K562 (cell line): ENCODE measurements at regions not wholly inside any gene's neighbourhood (a gene's known extent, or its start where the extent isn't known, plus 50 kb on each side); places are given as distances from the start of the nearest gene placed in this dataset.

ENCODE experiments used
- ATAC-seq: fragments of 200-7000 bp; cut with Tn5 transposase; 3 replicates; pipeline ENCODE4 v1.9.1; 2020; ENCODE audit warnings: moderate library complexity
- BruUV-seq: library from RNA; stranded (reverse); fragments of 400-500 nt; replicated peaks from 2 replicates; lab custom pipeline; 2021; lab: Mats Ljungman, UMichigan
- CTCF ChIA-PET: fragments of 300-600 bp; formaldehyde crosslinking; extraction: SDS; loops from one replicate; lab custom pipeline; 2021; ENCODE audit warnings: low intra/inter-chr PET ratio; lab: Yijun Ruan, JAX
- POLR2A ChIA-PET: fragments of 300-600, 350-650 bp; sonication (Branson Sonifier 250); formaldehyde crosslinking; extraction: SDS; loops from one replicate; lab custom pipeline; 2021; ENCODE audit warnings: antibody characterized with exemption, inconsistent platforms; lab: Yijun Ruan, JAX
- DNase-seq, 4 experiments: peaks; one replicate each; pipeline versions ENCODE4 v3.0.0 to v3.0.0-alpha.2; 2011 to 2018; ENCODE audit warnings: low spot score in 3 of 4, mixed read lengths in 3 of 4; ENCODE audit errors: extremely low read depth in 1 of 4
- FAIRE-seq: peaks from 2 replicates; lab custom pipeline; 2011; peaks lifted over from hg19 to GRCh38; lab: Jason Lieb, UNC
- H2AFZ ChIP-seq: 2 replicates; pipeline ENCODE4 v1.6.0; 2011; ENCODE audit warnings: low read depth, low read length, control low read depth, inconsistent platforms
- H3K27ac ChIP-seq: fragments of 200-600 bp; 3 replicates; pipeline ENCODE4 v1.8.0; 2011; ENCODE audit warnings: low read depth, mild to moderate bottlenecking, control low read depth, inconsistent platforms, low read length, moderate library complexity, mixed read lengths; ENCODE audit errors: extremely low read depth
- H3K27me3 ChIP-seq, 2 experiments: fragments of 300-600 bp in 1 of 2; 2 replicates in 1 of 2; 3 replicates in 1 of 2; pipeline versions ENCODE4 v1.6.0 to v1.8.0; 2011; ENCODE audit warnings: inconsistent platforms in 2 of 2, low read length in 2 of 2, mild to moderate bottlenecking in 1 of 2, mixed read lengths in 1 of 2, moderate library complexity in 1 of 2; ENCODE audit not compliant: control insufficient read depth in 2 of 2, insufficient read depth in 2 of 2
- H3K36me3 ChIP-seq: fragments of 300-600 bp; 3 replicates; pipeline ENCODE4 v1.8.0; 2011; ENCODE audit warnings: mild to moderate bottlenecking, low read length, inconsistent platforms; ENCODE audit not compliant: control insufficient read depth, insufficient read depth
- H3K4me1 ChIP-seq, 2 experiments: fragments of 200-600 bp in 1 of 2; replicated peaks in 1 of 2; 2 replicates in 1 of 2; 3 replicates in 1 of 2; pipeline versions ENCODE4 v1.5.1 to v1.8.0; 2011; ENCODE audit warnings: inconsistent platforms in 2 of 2, low read length in 2 of 2, mild to moderate bottlenecking in 1 of 2, mixed read lengths in 1 of 2, moderate library complexity in 1 of 2; ENCODE audit not compliant: control insufficient read depth in 2 of 2, insufficient read depth in 2 of 2
- H3K4me2 ChIP-seq: 2 replicates; pipeline ENCODE4 v1.6.1; 2011; ENCODE audit warnings: low read length, control low read depth, inconsistent platforms, mixed read lengths; ENCODE audit not compliant: insufficient read depth
- H3K4me3 ChIP-seq: fragments of 200-600 bp; sonication (generic), shearing (Covaris generic); 2 replicates; pipeline ENCODE4 v1.5.1; 2016; ENCODE audit warnings: control low read depth, inconsistent platforms
- H3K79me2 ChIP-seq: fragments of 200-600 bp; 3 replicates; pipeline ENCODE4 v1.8.0; 2011; ENCODE audit warnings: low read length, inconsistent platforms; ENCODE audit not compliant: control insufficient read depth, insufficient read depth
- H3K9ac ChIP-seq, 2 experiments: 2 replicates each; pipeline versions ENCODE4 v1.6.0 to v1.6.1; 2011; ENCODE audit warnings: low read depth in 2 of 2, low read length in 2 of 2, control low read depth in 1 of 2, inconsistent platforms in 1 of 2, mild to moderate bottlenecking in 1 of 2, mixed read lengths in 1 of 2; ENCODE audit not compliant: insufficient read depth in 1 of 2
- H3K9me1 ChIP-seq: one replicate; pipeline ENCODE4 v1.6.0; 2011; ENCODE audit warnings: inconsistent platforms, mild to moderate bottlenecking, low read length, moderate library complexity; ENCODE audit not compliant: control insufficient read depth, insufficient read depth
- H3K9me3 ChIP-seq: replicated peaks from 2 replicates; pipeline ENCODE4 v1.5.1; 2011; ENCODE audit warnings: low read depth, low read length, inconsistent platforms; ENCODE audit not compliant: control insufficient read depth, insufficient read depth
- H4K20me1 ChIP-seq: replicated peaks from 2 replicates; pipeline ENCODE4 v1.6.1; 2011; ENCODE audit warnings: low read length, inconsistent platforms, mixed read lengths; ENCODE audit not compliant: control insufficient read depth, insufficient read depth
- CCNT2 ChIP-seq: IDR thresholded peaks from 2 replicates; pipeline ENCODE4 v1.6.1; 2011; ENCODE audit warnings: borderline replicate concordance, low read depth, mild to moderate bottlenecking, moderate library complexity, mixed read lengths, low read length; ENCODE audit not compliant: insufficient read length; ENCODE audit errors: extremely low read depth
- ID3 ChIP-seq, 2 experiments: fragments of 250-450 bp in 1 of 2; fragments of 450-650 bp in 1 of 2; sonication (Bioruptor Pico) in 1 of 2; IDR thresholded peaks; 2 replicates each; pipeline versions ENCODE4 v1.6.1 to v1.8.0; 2016 to 2021; ENCODE audit warnings: mild to moderate bottlenecking in 2 of 2, moderate library complexity in 2 of 2, missing compliant biosample characterization in 1 of 2, missing genetic modification characterization in 1 of 2
- ILK ChIP-seq: fragments of 450-650 bp; IDR thresholded peaks from 2 replicates; pipeline ENCODE4 v1.6.1; 2016; ENCODE audit warnings: missing genetic modification characterization, low read depth, mild to moderate bottlenecking, missing compliant biosample characterization, moderate library complexity, borderline replicate concordance
- RFX5 ChIP-seq: IDR thresholded peaks from 2 replicates; pipeline ENCODE4 v1.6.1; 2011; ENCODE audit warnings: low read depth, mild to moderate bottlenecking, improper control_type of control experiment, low read length
- TFAP4 ChIP-seq: sonication (generic); formaldehyde crosslinking; IDR thresholded peaks from 2 replicates; pipeline ENCODE4 v1.8.0; 2022; ENCODE audit warnings: missing genetic modification reagents, mild to moderate bottlenecking, moderate library complexity, borderline replicate concordance
- U2AF1 ChIP-seq: fragments of 200-400 bp; formaldehyde crosslinking; optimal IDR thresholded peaks from 2 replicates; pipeline ENCODE3; 2017; ENCODE audit warnings: mild to moderate bottlenecking, low read depth, low read length, moderate library complexity
- ZNF830 ChIP-seq: fragments of 250-450 bp; sonication (Bioruptor Pico); IDR thresholded peaks from 2 replicates; pipeline ENCODE4 v1.5.0; 2021; ENCODE audit warnings: mild to moderate bottlenecking
- WGBS: fragments of 100-300 bp; shearing (Covaris generic); methylation state at CpG from one replicate; pipeline ENCODE4 v1.1.6; 2016; ENCODE audit warnings: low coverage, mixed read lengths; ENCODE audit not compliant: insufficient coverage; ENCODE audit errors: missing lambda C conversion rate; 5-methylcytosine and 5-hydroxymethylcytosine counted together
- in situ Hi-C: fragments of 300-500 bp; cut with MboI; formaldehyde crosslinking; loops from 4 replicates; pipeline ENCODE4 v1.15.0; 2018; ENCODE audit warnings: inconsistent platforms, mixed read lengths
- intact Hi-C: fragments of 100-400 bp; cut with micrococcal nuclease; formaldehyde crosslinking; loops from 2 replicates; pipeline ENCODE4 v1.14.2; 2022
- TF ChIP-seq, protein P1 (sequence below): fragments of 150-350 bp; conservative IDR thresholded peaks from 2 replicates; pipeline ENCODE4 v1.6.1; 2014; ENCODE audit warnings: low read length

GRCh38 chr18:68431111-68431921, 283.6 kb downstream of the TMX3 start:
- WGBS: 2% methylated on average over 4 of the region's 6 CpGs
- FAIRE-seq (no peak), ATAC-seq (no peak), DNase-seq (no peak)
- in situ Hi-C loops (no loop called here), intact Hi-C loops (no loop called here)
- H3K9me1 ChIP-seq: no peaks in the 10 kb centered on the region
- BruUV-seq: no TSS peak
- no peaks in the 10 kb centered on the region for H3K4me1 ChIP-seq
- H3K9me3 ChIP-seq: no peaks in the 10 kb centered on the region
- H2AFZ ChIP-seq: no peak overlapping the region
- no peaks in the 10 kb centered on the region for H4K20me1 ChIP-seq
- H3K36me3 ChIP-seq: no peaks in the 10 kb centered on the region
- no peaks in the 10 kb centered on the region for H3K79me2 ChIP-seq
- H3K9ac ChIP-seq: no peak overlapping the region
- H3K4me3 ChIP-seq: no peak overlapping the region
- no peak overlapping the region for H3K27ac ChIP-seq
- H3K4me2 ChIP-seq: no peak overlapping the region
- H3K27me3 ChIP-seq: no peaks in the 10 kb centered on the region
- ChIA-PET CTCF (no interaction called here), POLR2A (no interaction called here)
- no peak for TF ChIP-seq ILK (tag)
- TF ChIP-seq CCNT2: no peak
- TF ChIP-seq, protein P1, sequence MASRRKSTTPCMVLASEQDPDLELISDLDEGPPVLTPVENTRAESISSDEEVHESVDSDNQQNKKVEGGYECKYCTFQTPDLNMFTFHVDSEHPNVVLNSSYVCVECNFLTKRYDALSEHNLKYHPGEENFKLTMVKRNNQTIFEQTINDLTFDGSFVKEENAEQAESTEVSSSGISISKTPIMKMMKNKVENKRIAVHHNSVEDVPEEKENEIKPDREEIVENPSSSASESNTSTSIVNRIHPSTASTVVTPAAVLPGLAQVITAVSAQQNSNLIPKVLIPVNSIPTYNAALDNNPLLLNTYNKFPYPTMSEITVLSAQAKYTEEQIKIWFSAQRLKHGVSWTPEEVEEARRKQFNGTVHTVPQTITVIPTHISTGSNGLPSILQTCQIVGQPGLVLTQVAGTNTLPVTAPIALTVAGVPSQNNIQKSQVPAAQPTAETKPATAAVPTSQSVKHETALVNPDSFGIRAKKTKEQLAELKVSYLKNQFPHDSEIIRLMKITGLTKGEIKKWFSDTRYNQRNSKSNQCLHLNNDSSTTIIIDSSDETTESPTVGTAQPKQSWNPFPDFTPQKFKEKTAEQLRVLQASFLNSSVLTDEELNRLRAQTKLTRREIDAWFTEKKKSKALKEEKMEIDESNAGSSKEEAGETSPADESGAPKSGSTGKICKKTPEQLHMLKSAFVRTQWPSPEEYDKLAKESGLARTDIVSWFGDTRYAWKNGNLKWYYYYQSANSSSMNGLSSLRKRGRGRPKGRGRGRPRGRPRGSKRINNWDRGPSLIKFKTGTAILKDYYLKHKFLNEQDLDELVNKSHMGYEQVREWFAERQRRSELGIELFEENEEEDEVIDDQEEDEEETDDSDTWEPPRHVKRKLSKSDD: no peak
- no peak for TF ChIP-seq TFAP4 (CRISPR knock-in tag)
- no peak for TF ChIP-seq U2AF1
- TF ChIP-seq ID3 (CRISPR knock-in tag; IDR thresholded peaks at IDR 0.05): no peak
- no peak for TF ChIP-seq ID3 (tag; IDR thresholded peaks at IDR 0.05)
- TF ChIP-seq ZNF830: no peak
- TF ChIP-seq RFX5: no peak
